A673 (cell line): ENCODE measurements at regions not wholly inside any gene's neighbourhood (a gene's known extent, or its start where the extent isn't known, plus 50 kb on each side); places are given as distances from the start of the nearest gene placed in this dataset.

Experiments
- CTCF ChIP-seq: fragments of 300-800, 200-600 bp; sonication (generic); conservative IDR thresholded peaks from 2 replicates; pipeline ENCODE4 v1.5.1; 2017; ENCODE audit warnings: low read depth, mild to moderate bottlenecking, antibody characterized with exemption, low read length, moderate library complexity, mixed read lengths
- EZH2 ChIP-seq: fragments of 200-600 bp; sonication (generic); IDR thresholded peaks from 2 replicates; pipeline ENCODE4 v1.6.1; 2017; ENCODE audit warnings: borderline replicate concordance, low read depth, mild to moderate bottlenecking, mixed read lengths, antibody characterized with exemption, low read length; ENCODE audit not compliant: poor library complexity, severe bottlenecking

- TF ChIP-seq CTCF (no peak), EZH2 (no peak)
Observed at GRCh38 chr1:242754926-242755325, 230.4 kb upstream of the PLD5 start.
